HepG2 (cell line): ENCODE measurements at regions not wholly inside any gene's neighbourhood (a gene's known extent, or its start where the extent isn't known, plus 50 kb on each side); places are given as distances from the start of the nearest gene placed in this dataset.

Experiments used
- ATAC-seq: fragments of 200-7000 bp; cut with Tn5 transposase; 3 replicates; pipeline ENCODE4 v1.9.1; 2020; ENCODE audit warnings: mild to moderate bottlenecking, moderate library complexity
- BruUV-seq: library from RNA; stranded (reverse); fragments of 400-500 nt; replicated peaks from 2 replicates; lab custom pipeline; 2021; lab: Mats Ljungman, UMichigan
- CTCF ChIA-PET: fragments of 300-600 bp; formaldehyde crosslinking; extraction: SDS; loops from one replicate; lab custom pipeline; 2021; ENCODE audit warnings: low total read pairs, inconsistent platforms, low intra/inter-chr PET ratio; lab: Yijun Ruan, JAX
- POLR2A ChIA-PET: fragments of 350-600 bp; sonication (Branson Sonifier 250); formaldehyde crosslinking; loops from one replicate; lab custom pipeline; 2020; ENCODE audit warnings: antibody characterized with exemption, inconsistent platforms; lab: Yijun Ruan, JAX
- DNase-seq: peaks from one replicate; pipeline ENCODE4 v3.0.0-alpha.2; 2015; ENCODE audit warnings: low spot score
- FAIRE-seq: peaks from 3 replicates; lab custom pipeline; 2011; peaks lifted over from hg19 to GRCh38; lab: Jason Lieb, UNC
- H2AFZ ChIP-seq: one replicate; pipeline ENCODE4 v1.6.1; 2011; ENCODE audit warnings: low read length, inconsistent platforms
- H3K27ac ChIP-seq: fragments of 300-600 bp; 3 replicates; pipeline ENCODE4 v1.8.0; 2011; ENCODE audit warnings: mixed run types, mild to moderate bottlenecking, mixed read lengths, low read length, inconsistent platforms; ENCODE audit not compliant: insufficient read depth; ENCODE audit errors: extremely low read length
- H3K27me3 ChIP-seq, 2 experiments: fragments of 200-600 bp in 1 of 2; 2 replicates in 1 of 2; 3 replicates in 1 of 2; pipeline versions ENCODE4 v1.6.0 to v1.8.0; 2011; ENCODE audit warnings: low read length in 2 of 2, mild to moderate bottlenecking in 2 of 2, moderate library complexity in 2 of 2, inconsistent platforms in 1 of 2; ENCODE audit not compliant: insufficient read depth in 2 of 2, control insufficient read depth in 1 of 2
- H3K36me3 ChIP-seq, 2 experiments: fragments of 200-600 bp in 1 of 2; replicated peaks in 1 of 2; 2 replicates in 1 of 2; 3 replicates in 1 of 2; pipeline versions ENCODE4 v1.5.1 to v1.8.0; 2011; ENCODE audit warnings: low read length in 2 of 2, inconsistent platforms in 1 of 2; ENCODE audit not compliant: insufficient read depth in 2 of 2, control insufficient read depth in 1 of 2
- H3K4me1 ChIP-seq: 2 replicates; pipeline ENCODE4 v1.5.1; 2012; ENCODE audit warnings: low read length, inconsistent platforms; ENCODE audit not compliant: insufficient read depth
- H3K4me2 ChIP-seq: 2 replicates; pipeline ENCODE4 v1.6.0; 2011; ENCODE audit warnings: low read depth, low read length, inconsistent platforms
- H3K4me3 ChIP-seq, 3 experiments: fragments of 200-600 bp in 1 of 3; sonication (generic), shearing (Covaris generic) in 1 of 3; replicated peaks in 1 of 3; 2 replicates each; pipeline ENCODE4 v1.5.1; 2011 to 2016; ENCODE audit warnings: low read length in 3 of 3, inconsistent platforms in 2 of 3, low read depth in 2 of 3, mild to moderate bottlenecking in 2 of 3, control low read depth in 1 of 3, mixed read lengths in 1 of 3; ENCODE audit not compliant: insufficient read depth in 1 of 3
- H3K79me2 ChIP-seq: one replicate; pipeline ENCODE4 v1.6.1; 2011; ENCODE audit warnings: low read length, inconsistent platforms; ENCODE audit not compliant: insufficient read depth
- H3K9ac ChIP-seq: 2 replicates; pipeline ENCODE4 v1.6.0; 2011; ENCODE audit warnings: mild to moderate bottlenecking, low read depth, low read length, inconsistent platforms; ENCODE audit not compliant: insufficient read depth
- H3K9me3 ChIP-seq: 2 replicates; pipeline ENCODE4 v1.5.1; 2012; ENCODE audit warnings: mild to moderate bottlenecking, low read length
- H4K20me1 ChIP-seq: 2 replicates; pipeline ENCODE4 v1.6.0; 2011; ENCODE audit warnings: inconsistent platforms, mild to moderate bottlenecking, low read length, moderate library complexity; ENCODE audit not compliant: insufficient read depth
- ARNT2 ChIP-seq: sonication (generic); formaldehyde crosslinking; IDR thresholded peaks from 2 replicates; pipeline ENCODE4 v1.8.0; 2022; ENCODE audit warnings: mild to moderate bottlenecking, low read depth, missing genetic modification reagents, moderate library complexity
- ZNF737 ChIP-seq: sonication (generic); formaldehyde crosslinking; IDR thresholded peaks from 2 replicates; pipeline ENCODE4 v1.5.0; 2020; ENCODE audit warnings: missing genetic modification reagents, mild to moderate bottlenecking, borderline replicate concordance
- WGBS: methylation state at CpG from one replicate; pipeline ENCODE4 v1.1.6; 2017; ENCODE audit warnings: low lambda C conversion rate; 5-methylcytosine and 5-hydroxymethylcytosine counted together
- in situ Hi-C: cut with HindIII; loops from 2 replicates; pipeline ENCODE4 v1.10.0; 2017; ENCODE audit warnings: low pct_unique_long_range_greater_than_20kb; ENCODE audit not compliant: extremely low pct_ligation_motif_present
- intact Hi-C: fragments of 100-400 bp; cut with micrococcal nuclease; formaldehyde crosslinking; loops from one replicate; pipeline ENCODE4 v1.10.0; 2022; ENCODE audit not compliant: unreplicated experiment
- TF ChIP-seq, protein P1 (sequence below): IDR thresholded peaks from 2 replicates; pipeline ENCODE4 v1.6.1; 2012; ENCODE audit warnings: low read length, improper control_type of control experiment
- TF ChIP-seq, protein P2 (sequence below): sonication (generic); formaldehyde crosslinking; IDR thresholded peaks from 2 replicates; pipeline ENCODE4 v1.4.0; 2020; ENCODE audit warnings: missing genetic modification reagents

DNA sequence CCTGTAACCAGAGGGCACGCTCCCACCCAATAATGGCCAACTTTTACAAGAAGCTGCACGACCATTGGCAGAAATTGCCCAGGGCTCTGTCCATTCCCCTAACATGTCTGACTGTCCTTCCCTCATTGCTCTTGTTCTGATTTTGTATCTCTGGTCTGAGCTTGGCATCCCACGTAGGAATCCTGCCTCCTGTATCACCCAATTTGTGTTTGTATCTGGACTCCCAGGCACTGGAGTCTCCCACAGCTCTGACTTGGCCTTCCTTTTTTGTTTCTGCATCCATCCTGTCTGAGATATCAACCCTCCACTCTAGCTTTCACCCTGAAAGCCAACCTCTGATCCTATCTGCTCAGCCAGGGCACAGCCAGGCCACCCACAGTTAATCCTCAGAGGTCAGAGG lies 259.8 kb downstream of the FBXO15 start:
- Histone ChIP-seq H3K27ac (no peak overlapping the region), H2AFZ (no peak overlapping the region), H3K36me3 (no peaks in the 10 kb centered on the region), H3K4me3 (no peak overlapping the region), H3K79me2 (no peaks in the 10 kb centered on the region), H3K9ac (no peak overlapping the region), H3K4me2 (no peak overlapping the region), H3K9me3 (no peaks in the 10 kb centered on the region), H3K27me3 (no peaks in the 10 kb centered on the region; a peak in 2 of 5 replicates), H4K20me1 (no peaks in the 10 kb centered on the region), H3K4me1 (no peaks in the 10 kb centered on the region)
- 0% methylated on average over 2 of the region's 3 CpGs for WGBS
- ChIA-PET CTCF (no interaction called here), POLR2A (no interaction called here)
- intact Hi-C loops (no loop called here), in situ Hi-C loops (no loop called here)
- TF ChIP-seq ZNF737 (CRISPR knock-in tag), result no peak
- TF ChIP-seq ARNT2 (CRISPR knock-in tag), result no peak
- TF ChIP-seq, protein P1, sequence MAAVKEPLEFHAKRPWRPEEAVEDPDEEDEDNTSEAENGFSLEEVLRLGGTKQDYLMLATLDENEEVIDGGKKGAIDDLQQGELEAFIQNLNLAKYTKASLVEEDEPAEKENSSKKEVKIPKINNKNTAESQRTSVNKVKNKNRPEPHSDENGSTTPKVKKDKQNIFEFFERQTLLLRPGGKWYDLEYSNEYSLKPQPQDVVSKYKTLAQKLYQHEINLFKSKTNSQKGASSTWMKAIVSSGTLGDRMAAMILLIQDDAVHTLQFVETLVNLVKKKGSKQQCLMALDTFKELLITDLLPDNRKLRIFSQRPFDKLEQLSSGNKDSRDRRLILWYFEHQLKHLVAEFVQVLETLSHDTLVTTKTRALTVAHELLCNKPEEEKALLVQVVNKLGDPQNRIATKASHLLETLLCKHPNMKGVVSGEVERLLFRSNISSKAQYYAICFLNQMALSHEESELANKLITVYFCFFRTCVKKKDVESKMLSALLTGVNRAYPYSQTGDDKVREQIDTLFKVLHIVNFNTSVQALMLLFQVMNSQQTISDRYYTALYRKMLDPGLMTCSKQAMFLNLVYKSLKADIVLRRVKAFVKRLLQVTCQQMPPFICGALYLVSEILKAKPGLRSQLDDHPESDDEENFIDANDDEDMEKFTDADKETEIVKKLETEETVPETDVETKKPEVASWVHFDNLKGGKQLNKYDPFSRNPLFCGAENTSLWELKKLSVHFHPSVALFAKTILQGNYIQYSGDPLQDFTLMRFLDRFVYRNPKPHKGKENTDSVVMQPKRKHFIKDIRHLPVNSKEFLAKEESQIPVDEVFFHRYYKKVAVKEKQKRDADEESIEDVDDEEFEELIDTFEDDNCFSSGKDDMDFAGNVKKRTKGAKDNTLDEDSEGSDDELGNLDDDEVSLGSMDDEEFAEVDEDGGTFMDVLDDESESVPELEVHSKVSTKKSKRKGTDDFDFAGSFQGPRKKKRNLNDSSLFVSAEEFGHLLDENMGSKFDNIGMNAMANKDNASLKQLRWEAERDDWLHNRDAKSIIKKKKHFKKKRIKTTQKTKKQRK, result no peak
- TF ChIP-seq, protein P2, sequence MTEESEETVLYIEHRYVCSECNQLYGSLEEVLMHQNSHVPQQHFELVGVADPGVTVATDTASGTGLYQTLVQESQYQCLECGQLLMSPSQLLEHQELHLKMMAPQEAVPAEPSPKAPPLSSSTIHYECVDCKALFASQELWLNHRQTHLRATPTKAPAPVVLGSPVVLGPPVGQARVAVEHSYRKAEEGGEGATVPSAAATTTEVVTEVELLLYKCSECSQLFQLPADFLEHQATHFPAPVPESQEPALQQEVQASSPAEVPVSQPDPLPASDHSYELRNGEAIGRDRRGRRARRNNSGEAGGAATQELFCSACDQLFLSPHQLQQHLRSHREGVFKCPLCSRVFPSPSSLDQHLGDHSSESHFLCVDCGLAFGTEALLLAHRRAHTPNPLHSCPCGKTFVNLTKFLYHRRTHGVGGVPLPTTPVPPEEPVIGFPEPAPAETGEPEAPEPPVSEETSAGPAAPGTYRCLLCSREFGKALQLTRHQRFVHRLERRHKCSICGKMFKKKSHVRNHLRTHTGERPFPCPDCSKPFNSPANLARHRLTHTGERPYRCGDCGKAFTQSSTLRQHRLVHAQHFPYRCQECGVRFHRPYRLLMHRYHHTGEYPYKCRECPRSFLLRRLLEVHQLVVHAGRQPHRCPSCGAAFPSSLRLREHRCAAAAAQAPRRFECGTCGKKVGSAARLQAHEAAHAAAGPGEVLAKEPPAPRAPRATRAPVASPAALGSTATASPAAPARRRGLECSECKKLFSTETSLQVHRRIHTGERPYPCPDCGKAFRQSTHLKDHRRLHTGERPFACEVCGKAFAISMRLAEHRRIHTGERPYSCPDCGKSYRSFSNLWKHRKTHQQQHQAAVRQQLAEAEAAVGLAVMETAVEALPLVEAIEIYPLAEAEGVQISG (CRISPR knock-in tag), result no peak
- no peak for FAIRE-seq
- no peak for ATAC-seq
- no TSS peak for BruUV-seq
- no peak for DNase-seq
